Keratinocyte (primary cell): ENCODE measurements at regions not wholly inside any gene's neighbourhood (a gene's known extent, or its start where the extent isn't known, plus 50 kb on each side); places are given as distances from the start of the nearest gene placed in this dataset.

Experiments used
- CTCF ChIP-seq, 3 experiments: IDR thresholded peaks in 1 of 3; conservative IDR thresholded peaks in 1 of 3; optimal IDR thresholded peaks in 1 of 3; 2 replicates in 2 of 3; 3 replicates in 1 of 3; pipeline versions ENCODE3 to v1.5.1; 2011; ENCODE audit warnings: low read length in 3 of 3, mild to moderate bottlenecking in 3 of 3, moderate library complexity in 2 of 3, control low read depth in 1 of 3, inconsistent platforms in 1 of 3; ENCODE audit not compliant: insufficient read depth in 2 of 3; ENCODE audit errors: extremely low read depth in 1 of 3
- EZH2 ChIP-seq: IDR thresholded peaks from one replicate; pipeline ENCODE4 v1.6.1; 2012; ENCODE audit warnings: inconsistent platforms, mild to moderate bottlenecking, low read length, moderate library complexity

GRCh38 chr1:31487143-31487542, 74.1 kb downstream of the SERINC2 start:
- no peak for TF ChIP-seq CTCF (optimal IDR thresholded peaks at IDR 0.05 in 1 of 3, IDR thresholded peaks at IDR 0.05 in 1 of 3, conservative IDR thresholded peaks at IDR 0.05 in 1 of 3; ENCODE audit: extremely low read depth in 1 of 3, insufficient read depth in 2 of 3, low read length in 3 of 3)
- no peak for TF ChIP-seq EZH2
